Astrocyte of the spinal cord (primary cell): ENCODE measurements at regions not wholly inside any gene's neighbourhood (a gene's known extent, or its start where the extent isn't known, plus 50 kb on each side); places are given as distances from the start of the nearest gene placed in this dataset.
A peak's percentile ranks its signal among the peaks of the same experiment; 100 is the strongest.

ENCODE experiments used
- DNase-seq: peaks from one replicate; pipeline ENCODE4 v3.0.0; 2011; ENCODE audit warnings: low read depth, low spot score
- H3K4me3 ChIP-seq: 2 replicates; pipeline ENCODE4 v1.5.1; 2011; ENCODE audit warnings: low read depth, mild to moderate bottlenecking, low read length, moderate library complexity
- in situ Hi-C: cut with HindIII; loops from 2 replicates; pipeline ENCODE4 v1.10.0; 2017; ENCODE audit warnings: low sequenced_read_pairs
- TF ChIP-seq, protein P1 (sequence below): IDR thresholded peaks from 2 replicates; pipeline ENCODE4 v1.5.1; 2012; ENCODE audit warnings: low read depth, mild to moderate bottlenecking, low read length, inconsistent platforms

DNA sequence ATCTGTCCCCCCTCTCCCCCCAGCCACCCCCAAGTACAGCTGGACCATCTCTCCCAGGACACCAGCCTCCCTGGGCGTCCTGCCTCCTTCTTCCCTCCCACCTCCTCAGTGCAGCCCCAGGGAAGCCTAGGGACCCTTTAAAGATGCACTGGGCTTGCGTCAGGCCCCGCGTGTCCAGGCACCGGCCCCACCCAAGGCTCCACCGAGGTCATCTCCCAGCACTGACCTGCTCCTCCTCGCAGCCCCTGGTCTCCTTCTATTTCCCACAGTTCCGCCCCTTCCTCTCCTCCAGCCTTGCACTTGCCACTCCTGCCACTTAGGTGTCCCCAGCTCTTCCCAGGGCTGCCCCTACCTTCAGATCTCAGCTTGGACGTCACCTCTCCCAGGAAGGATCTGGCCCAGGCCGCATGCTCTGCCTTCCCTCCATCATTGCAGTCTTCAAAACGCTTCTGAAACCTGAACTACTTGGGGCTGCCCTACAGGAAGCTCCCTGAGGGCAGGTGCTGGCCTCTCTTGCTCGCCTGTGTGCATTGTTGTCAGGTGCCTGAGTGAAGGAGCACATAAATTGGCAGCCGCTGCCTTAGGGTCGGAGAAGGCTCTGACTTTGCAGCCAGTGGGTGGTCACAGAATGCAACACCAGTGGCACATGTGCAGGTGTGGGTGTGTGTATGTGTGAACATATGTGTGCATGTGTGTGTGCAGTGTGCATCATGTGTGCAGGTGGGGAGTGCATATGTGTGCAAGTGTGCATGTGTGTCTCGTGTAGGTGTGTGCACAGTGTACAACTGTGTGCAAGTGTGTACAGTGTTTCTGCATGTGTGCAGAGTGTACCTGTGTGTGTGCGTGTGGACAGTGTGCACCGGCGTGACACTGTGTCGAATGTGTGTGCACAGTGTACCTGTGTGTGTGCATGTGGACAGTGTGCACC is 152.9 kb downstream of the C9orf50 start:
- DNase-seq, result no peak
- in situ Hi-C loops, result no loop called here
- TF ChIP-seq, protein P1, sequence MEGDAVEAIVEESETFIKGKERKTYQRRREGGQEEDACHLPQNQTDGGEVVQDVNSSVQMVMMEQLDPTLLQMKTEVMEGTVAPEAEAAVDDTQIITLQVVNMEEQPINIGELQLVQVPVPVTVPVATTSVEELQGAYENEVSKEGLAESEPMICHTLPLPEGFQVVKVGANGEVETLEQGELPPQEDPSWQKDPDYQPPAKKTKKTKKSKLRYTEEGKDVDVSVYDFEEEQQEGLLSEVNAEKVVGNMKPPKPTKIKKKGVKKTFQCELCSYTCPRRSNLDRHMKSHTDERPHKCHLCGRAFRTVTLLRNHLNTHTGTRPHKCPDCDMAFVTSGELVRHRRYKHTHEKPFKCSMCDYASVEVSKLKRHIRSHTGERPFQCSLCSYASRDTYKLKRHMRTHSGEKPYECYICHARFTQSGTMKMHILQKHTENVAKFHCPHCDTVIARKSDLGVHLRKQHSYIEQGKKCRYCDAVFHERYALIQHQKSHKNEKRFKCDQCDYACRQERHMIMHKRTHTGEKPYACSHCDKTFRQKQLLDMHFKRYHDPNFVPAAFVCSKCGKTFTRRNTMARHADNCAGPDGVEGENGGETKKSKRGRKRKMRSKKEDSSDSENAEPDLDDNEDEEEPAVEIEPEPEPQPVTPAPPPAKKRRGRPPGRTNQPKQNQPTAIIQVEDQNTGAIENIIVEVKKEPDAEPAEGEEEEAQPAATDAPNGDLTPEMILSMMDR, result no peak

DNA sequence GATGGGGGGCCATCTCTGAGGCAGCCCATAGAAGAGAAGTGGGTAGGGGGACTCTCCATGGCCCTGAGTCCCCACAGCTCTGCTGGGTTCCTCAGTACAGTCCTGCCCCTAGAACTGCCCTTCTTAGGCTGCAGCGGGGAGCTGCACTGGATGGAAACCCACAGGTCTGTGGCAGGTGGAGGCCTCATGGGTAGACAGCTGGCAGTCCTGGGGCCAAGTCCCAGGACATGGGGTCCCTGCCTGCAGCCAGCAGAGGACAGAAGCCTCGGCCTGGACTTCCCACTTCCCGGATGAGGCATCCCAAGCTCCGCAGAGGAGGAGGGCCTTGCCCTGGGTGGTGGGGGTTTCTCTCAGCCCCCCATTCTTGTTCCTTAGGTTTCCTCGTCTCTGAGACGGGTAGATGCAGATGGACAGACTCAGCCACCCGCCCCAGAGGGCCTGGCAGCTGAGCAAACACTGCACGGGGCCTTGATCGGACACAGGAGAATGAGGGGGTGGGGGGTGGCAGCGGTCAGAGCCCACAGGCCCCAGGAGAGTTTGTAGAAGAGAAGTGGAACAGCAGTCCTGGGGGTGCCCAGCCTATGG is 153.8 kb downstream of the C9orf50 start:
- no peak for DNase-seq
- no peak overlapping the region for H3K4me3 ChIP-seq
- TF ChIP-seq, protein P1, result no peak
- in situ Hi-C loops, result no loop called here

More for the DNA sequence above, 152.9 kb downstream of the C9orf50 start:
- H3K4me3 ChIP-seq, result no peak overlapping the region

GRCh38 chr9:129465834-129466535 is 154.9 kb downstream of the C9orf50 start:
- no peak for DNase-seq
- in situ Hi-C loops, result no loop called here
- TF ChIP-seq, protein P1, result no peak
- no peak overlapping the region for H3K4me3 ChIP-seq

GRCh38 chr9:129464972-129465833 is 155.7 kb downstream of the C9orf50 start:
- peak; percentile 59 for DNase-seq
- H3K4me3 ChIP-seq, result no peak overlapping the region
- TF ChIP-seq, protein P1, result no peak
- in situ Hi-C loops, result no loop called here

GRCh38 chr9:129463994-129464393 is 156.9 kb downstream of the C9orf50 start:
- DNase-seq, result no peak
- TF ChIP-seq, protein P1, result no peak
- in situ Hi-C loops, result no loop called here

DNA sequence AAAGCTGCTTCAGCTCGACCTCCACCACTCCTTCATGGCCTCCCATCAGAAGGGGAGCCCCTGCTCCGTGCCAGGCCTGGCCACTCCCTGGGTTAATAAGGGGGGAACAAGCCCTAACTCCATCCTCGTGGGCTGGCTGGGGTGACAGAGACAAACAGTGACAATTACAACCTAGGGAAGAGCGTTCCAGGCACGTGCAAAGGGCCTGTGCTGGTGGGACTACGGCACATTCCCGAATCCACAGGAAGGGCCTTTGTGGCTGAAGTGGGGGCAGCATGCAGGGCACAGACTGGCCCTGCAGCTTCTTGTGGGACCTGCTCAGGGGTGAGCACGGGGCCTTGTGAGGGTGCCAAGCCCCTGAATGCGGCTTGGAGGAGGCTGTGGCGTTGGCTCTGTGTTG is 157.4 kb downstream of the C9orf50 start:
- TF ChIP-seq, protein P1, result no peak
- no peak overlapping the region for H3K4me3 ChIP-seq
- no peak for DNase-seq
- in situ Hi-C loops, result no loop called here

More at GRCh38 chr9:129463994-129464393, 156.9 kb downstream of the C9orf50 start:
- no peak overlapping the region for H3K4me3 ChIP-seq
